ENCODE measurements at regions not wholly inside any gene's neighbourhood (a gene's known extent, or its start where the extent isn't known, plus 50 kb on each side); places are given as distances from the start of the nearest gene placed in this dataset.

- intact Hi-C loops (cut with DNase I): no loop called here
- no peak for TF ChIP-seq POLR2AphosphoS5 (IDR thresholded peaks at IDR 0.05; ENCODE audit: insufficient read depth in 1 of 2, low read depth in 1 of 2)
- TF ChIP-seq POLR2A (IDR thresholded peaks at IDR 0.05): no peak
- no peak for TF ChIP-seq CTCF (IDR thresholded peaks at IDR 0.05)
- no peak overlapping the region for H3K4me3 ChIP-seq
- DNase-seq (ENCODE audit: extremely low spot score in 2 of 2): no peak
- no peaks in the 10 kb centered on the region for H3K9me3 ChIP-seq
- no peaks in the 10 kb centered on the region for H3K4me1 ChIP-seq
- H3K36me3 ChIP-seq: no peaks in the 10 kb centered on the region
- no peak overlapping the region for H3K27ac ChIP-seq
- H3K27me3 ChIP-seq: no peaks in the 10 kb centered on the region
Measured at GRCh38 chr15:36079021-36079420, 500.4 kb upstream of the CDIN1 start.

GRCh38 chr15:36080759-36081158, 498.7 kb upstream of the CDIN1 start:
- Histone ChIP-seq H3K4me1 (no peaks in the 10 kb centered on the region), H3K27me3 (no peaks in the 10 kb centered on the region), H3K4me3 (no peak overlapping the region), H3K36me3 (no peaks in the 10 kb centered on the region), H3K27ac (no peak overlapping the region), H3K9me3 (no peaks in the 10 kb centered on the region)
- intact Hi-C loops (cut with DNase I): no loop called here
- TF ChIP-seq POLR2AphosphoS5 (IDR thresholded peaks at IDR 0.05; ENCODE audit: insufficient read depth in 1 of 2, low read depth in 1 of 2): no peak
- no peak for DNase-seq (ENCODE audit: extremely low spot score in 2 of 2)

GRCh38 chr15:36090286-36090946, 489.0 kb upstream of the CDIN1 start:
- H3K4me3 ChIP-seq: no peak overlapping the region
- no peaks in the 10 kb centered on the region for H3K27me3 ChIP-seq
- intact Hi-C loops (cut with DNase I): no loop called here
- no peak for TF ChIP-seq CTCF (IDR thresholded peaks at IDR 0.05)
- no peak for DNase-seq (ENCODE audit: extremely low spot score in 2 of 2)
- H3K27ac ChIP-seq: no peak overlapping the region
- H3K36me3 ChIP-seq: no peaks in the 10 kb centered on the region
- no peaks in the 10 kb centered on the region for H3K9me3 ChIP-seq
- H3K4me1 ChIP-seq: no peaks in the 10 kb centered on the region

- Histone ChIP-seq H3K4me1 (no peaks in the 10 kb centered on the region), H3K27me3 (no peaks in the 10 kb centered on the region), H3K9me3 (no peaks in the 10 kb centered on the region), H3K4me3 (no peak overlapping the region), H3K36me3 (no peaks in the 10 kb centered on the region), H3K27ac (no peak overlapping the region)
- TF ChIP-seq POLR2A (IDR thresholded peaks at IDR 0.05) (no peak), CTCF (IDR thresholded peaks at IDR 0.05) (no peak), POLR2AphosphoS5 (IDR thresholded peaks at IDR 0.05; ENCODE audit: insufficient read depth in 1 of 2, low read depth in 1 of 2) (no peak)
- intact Hi-C loops (cut with DNase I): no loop called here
- DNase-seq (ENCODE audit: extremely low spot score in 2 of 2): no peak
Measured at GRCh38 chr15:36106640-36107335, 472.6 kb upstream of the CDIN1 start.

GRCh38 chr15:36108541-36108940, 470.9 kb upstream of the CDIN1 start:
- Histone ChIP-seq H3K27me3 (no peaks in the 10 kb centered on the region), H3K27ac (no peak overlapping the region), H3K9me3 (no peaks in the 10 kb centered on the region), H3K4me1 (no peaks in the 10 kb centered on the region), H3K4me3 (no peak overlapping the region), H3K36me3 (no peaks in the 10 kb centered on the region)
- intact Hi-C loops (cut with DNase I): no loop called here
- TF ChIP-seq POLR2AphosphoS5 (IDR thresholded peaks at IDR 0.05; ENCODE audit: insufficient read depth in 1 of 2, low read depth in 1 of 2) (no peak), POLR2A (IDR thresholded peaks at IDR 0.05) (no peak), CTCF (IDR thresholded peaks at IDR 0.05) (no peak)
- no peak for DNase-seq (ENCODE audit: extremely low spot score in 2 of 2)

Data from vagina (tissue), 2 donors.